Kidney epithelial cell (primary cell): ENCODE measurements at regions not wholly inside any gene's neighbourhood (a gene's known extent, or its start where the extent isn't known, plus 50 kb on each side); places are given as distances from the start of the nearest gene placed in this dataset.

Experiments
- DNase-seq: peaks from one replicate; pipeline ENCODE4 v3.0.0-alpha.2; 2010; ENCODE audit warnings: low read depth
- H3K27me3 ChIP-seq: 2 replicates; pipeline ENCODE4 v1.6.0; 2011; ENCODE audit warnings: low read length; ENCODE audit not compliant: control insufficient read depth, insufficient read depth
- H3K36me3 ChIP-seq: 2 replicates; pipeline ENCODE4 v1.5.1; 2011; ENCODE audit warnings: low read length; ENCODE audit not compliant: control insufficient read depth, insufficient read depth
- H3K4me3 ChIP-seq: 2 replicates; pipeline ENCODE4 v1.5.1; 2011; ENCODE audit warnings: low read depth, mild to moderate bottlenecking, control low read depth, low read length
- TF ChIP-seq, protein P1 (sequence below): IDR thresholded peaks from 2 replicates; pipeline ENCODE4 v1.5.1; 2011; ENCODE audit warnings: mild to moderate bottlenecking, moderate library complexity, low read length, control low read depth, inconsistent platforms; ENCODE audit not compliant: insufficient read depth, poor library complexity, severe bottlenecking

DNA sequence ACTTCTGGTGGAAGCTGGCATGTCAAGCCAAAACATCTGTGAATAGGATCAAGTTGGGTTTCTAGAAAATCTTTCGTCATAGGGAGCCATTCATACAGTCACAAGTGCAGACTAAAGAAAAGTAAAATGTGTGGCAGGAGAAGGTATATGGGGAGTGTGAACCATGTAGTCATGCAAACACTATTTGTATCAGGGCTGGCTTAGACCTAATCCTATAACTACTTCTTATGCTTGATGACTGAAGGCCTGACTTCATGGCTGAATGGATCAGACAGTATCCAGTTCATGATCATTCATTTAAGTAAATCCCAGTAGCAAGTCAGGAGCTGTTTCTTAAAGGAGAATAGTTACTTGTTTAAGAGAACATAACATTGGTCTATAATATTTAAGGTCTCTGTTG lies 63.8 kb upstream of the DAPK1 start:
- TF ChIP-seq, protein P1, sequence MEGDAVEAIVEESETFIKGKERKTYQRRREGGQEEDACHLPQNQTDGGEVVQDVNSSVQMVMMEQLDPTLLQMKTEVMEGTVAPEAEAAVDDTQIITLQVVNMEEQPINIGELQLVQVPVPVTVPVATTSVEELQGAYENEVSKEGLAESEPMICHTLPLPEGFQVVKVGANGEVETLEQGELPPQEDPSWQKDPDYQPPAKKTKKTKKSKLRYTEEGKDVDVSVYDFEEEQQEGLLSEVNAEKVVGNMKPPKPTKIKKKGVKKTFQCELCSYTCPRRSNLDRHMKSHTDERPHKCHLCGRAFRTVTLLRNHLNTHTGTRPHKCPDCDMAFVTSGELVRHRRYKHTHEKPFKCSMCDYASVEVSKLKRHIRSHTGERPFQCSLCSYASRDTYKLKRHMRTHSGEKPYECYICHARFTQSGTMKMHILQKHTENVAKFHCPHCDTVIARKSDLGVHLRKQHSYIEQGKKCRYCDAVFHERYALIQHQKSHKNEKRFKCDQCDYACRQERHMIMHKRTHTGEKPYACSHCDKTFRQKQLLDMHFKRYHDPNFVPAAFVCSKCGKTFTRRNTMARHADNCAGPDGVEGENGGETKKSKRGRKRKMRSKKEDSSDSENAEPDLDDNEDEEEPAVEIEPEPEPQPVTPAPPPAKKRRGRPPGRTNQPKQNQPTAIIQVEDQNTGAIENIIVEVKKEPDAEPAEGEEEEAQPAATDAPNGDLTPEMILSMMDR: no peak
- DNase-seq: no peak
- H3K36me3 ChIP-seq: no peaks in the 10 kb centered on the region

DNA sequence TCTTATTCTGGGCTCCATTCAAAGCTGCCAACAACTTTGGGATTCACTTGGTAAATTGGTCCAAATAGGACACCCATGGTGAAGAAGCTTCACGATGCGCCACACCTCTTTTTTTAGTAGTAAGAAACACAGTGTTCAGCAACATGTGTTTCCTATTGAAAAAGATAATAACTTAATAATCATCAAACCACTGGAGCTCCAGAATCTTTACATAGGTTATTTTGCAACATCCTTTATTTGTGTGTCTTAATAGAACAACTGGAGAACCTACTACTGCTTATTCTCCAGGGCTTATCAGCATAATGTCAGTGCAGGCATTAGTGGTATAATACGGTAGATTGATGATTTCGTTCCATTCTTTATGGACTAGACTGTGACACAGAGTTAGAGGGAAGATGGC lies 63.3 kb upstream of the DAPK1 start:
- no peak for DNase-seq
- H3K36me3 ChIP-seq: no peaks in the 10 kb centered on the region
- TF ChIP-seq, protein P1: no peak
- H3K27me3 ChIP-seq: no peaks in the 10 kb centered on the region
- no peak overlapping the region for H3K4me3 ChIP-seq

More for the DNA sequence above, 63.8 kb upstream of the DAPK1 start:
- Histone ChIP-seq H3K4me3 (no peak overlapping the region), H3K27me3 (no peaks in the 10 kb centered on the region)

DNA sequence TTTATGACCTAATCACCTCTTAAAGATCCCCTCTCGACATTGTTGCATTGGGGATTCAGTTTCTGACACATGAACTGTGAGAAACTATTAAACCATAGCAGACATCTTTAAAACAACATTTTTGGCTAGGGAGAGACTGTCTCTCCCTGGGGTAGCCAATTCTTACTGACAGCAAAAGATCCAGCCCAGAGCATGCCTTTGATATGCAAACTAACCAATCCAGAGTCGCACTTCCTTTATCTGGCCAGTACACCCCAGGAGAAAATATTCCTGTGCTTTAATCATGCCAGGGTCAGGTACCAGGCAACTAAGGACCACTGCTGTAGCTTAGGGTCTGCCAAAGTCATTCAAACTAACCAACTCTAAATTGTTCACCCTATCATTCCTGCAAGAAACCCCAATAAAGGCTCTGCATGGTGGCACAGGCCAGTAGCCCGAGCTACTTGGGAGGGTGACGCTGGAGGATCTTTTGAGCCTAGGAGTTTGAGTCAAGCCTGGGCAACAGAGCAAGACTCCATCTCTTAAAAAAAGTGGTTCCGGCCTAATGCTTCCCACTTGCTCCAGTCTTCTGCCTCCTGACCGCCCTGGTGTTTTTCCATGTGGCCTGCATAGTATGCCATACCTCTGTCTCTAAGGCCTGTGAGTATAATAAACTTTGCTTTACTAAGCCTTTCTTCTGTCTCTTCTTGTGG lies 62.3 kb upstream of the DAPK1 start:
- Histone ChIP-seq H3K4me3 (no peak overlapping the region), H3K36me3 (no peaks in the 10 kb centered on the region), H3K27me3 (no peaks in the 10 kb centered on the region)
- DNase-seq: no peak
- TF ChIP-seq, protein P1: no peak

DNA sequence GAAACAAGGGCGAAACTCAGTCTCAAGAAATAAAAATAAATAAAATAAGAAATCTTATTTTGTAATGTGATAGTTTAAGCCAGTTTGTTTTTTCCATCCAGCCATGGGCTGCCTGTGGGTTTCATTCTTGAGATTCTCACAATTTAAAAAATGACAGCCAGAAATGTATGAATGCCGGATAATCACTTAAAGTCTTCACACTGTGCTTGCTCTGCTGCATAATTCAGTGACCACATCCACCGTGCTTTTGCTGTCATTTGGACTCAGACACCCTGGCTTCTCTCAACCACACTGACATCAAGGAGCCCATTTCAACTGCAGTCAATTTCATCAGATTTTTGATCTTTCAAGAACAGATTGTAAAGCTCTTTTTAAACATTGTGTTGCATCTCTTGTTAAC lies 61.0 kb upstream of the DAPK1 start:
- TF ChIP-seq, protein P1: no peak
- H3K4me3 ChIP-seq: no peak overlapping the region
- no peaks in the 10 kb centered on the region for H3K27me3 ChIP-seq
- no peaks in the 10 kb centered on the region for H3K36me3 ChIP-seq
- no peak for DNase-seq

DNA sequence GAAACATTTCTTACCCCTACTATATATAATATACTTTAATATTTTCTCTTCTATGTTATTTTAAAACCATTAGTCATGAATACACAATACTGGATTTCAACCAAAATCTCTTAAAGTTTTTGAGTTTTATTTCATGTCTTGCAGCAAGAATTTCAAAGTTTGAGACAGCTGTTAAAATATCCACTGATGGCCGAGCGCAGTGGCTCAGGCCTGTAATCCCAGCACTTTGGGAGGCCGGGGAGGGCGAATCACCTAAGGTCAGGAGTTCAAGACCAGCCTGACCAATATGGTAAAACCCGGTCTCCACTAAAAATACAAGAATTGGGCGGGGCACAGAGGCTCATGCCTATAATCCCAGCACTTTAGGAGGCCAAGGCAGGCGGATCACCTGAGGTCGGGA lies 59.7 kb upstream of the DAPK1 start:
- Histone ChIP-seq H3K27me3 (no peaks in the 10 kb centered on the region), H3K36me3 (no peaks in the 10 kb centered on the region), H3K4me3 (no peak overlapping the region)
- TF ChIP-seq, protein P1: no peak
- no peak for DNase-seq

DNA sequence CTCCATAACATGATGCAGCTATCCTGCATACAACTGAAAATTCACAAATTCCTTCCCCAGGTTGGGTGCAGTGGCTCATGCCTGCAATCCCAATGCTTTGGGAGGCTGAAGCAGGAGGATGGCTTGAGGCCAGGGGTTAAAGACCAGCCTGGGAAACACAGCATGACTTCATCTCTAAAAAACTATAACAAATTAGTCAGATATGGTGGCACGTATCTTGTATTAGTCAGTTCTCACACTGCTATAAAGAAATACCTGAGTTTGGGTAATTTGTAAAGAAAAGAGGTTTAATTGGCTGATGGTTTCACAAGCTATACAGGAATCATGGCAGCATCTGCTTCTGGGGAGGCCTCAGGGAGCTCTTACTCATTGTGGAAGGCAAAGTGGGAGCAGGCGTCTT lies 56.4 kb upstream of the DAPK1 start:
- Histone ChIP-seq H3K27me3 (no peaks in the 10 kb centered on the region), H3K36me3 (no peaks in the 10 kb centered on the region), H3K4me3 (no peak overlapping the region)
- TF ChIP-seq, protein P1: no peak
- no peak for DNase-seq
